GM18873 (cell line): ENCODE measurements at regions not wholly inside any gene's neighbourhood (a gene's known extent, or its start where the extent isn't known, plus 50 kb on each side); places are given as distances from the start of the nearest gene placed in this dataset.
"Not testable (repeated sequence)": the region's sequence is repeated elsewhere in the genome, so short reads cannot be mapped to it uniquely, and the experiment has no call there.

Experiments used
- ATAC-seq: cut with Tn5 transposase; IDR thresholded peaks from one replicate; pipeline ENCODE4 v1.9.1; 2021; ENCODE audit warnings: mild to moderate bottlenecking, moderate library complexity, moderate number of reproducible peaks; ENCODE audit not compliant: unreplicated experiment, low FRiP score

- ATAC-seq, result no peak
Observed at GRCh38 chr6:91088515-91088914, 501.6 kb upstream of the MAP3K7 start.

GRCh38 chr6:91087908-91088307 lies 501.0 kb upstream of the MAP3K7 start:
- no peak for ATAC-seq

DNA sequence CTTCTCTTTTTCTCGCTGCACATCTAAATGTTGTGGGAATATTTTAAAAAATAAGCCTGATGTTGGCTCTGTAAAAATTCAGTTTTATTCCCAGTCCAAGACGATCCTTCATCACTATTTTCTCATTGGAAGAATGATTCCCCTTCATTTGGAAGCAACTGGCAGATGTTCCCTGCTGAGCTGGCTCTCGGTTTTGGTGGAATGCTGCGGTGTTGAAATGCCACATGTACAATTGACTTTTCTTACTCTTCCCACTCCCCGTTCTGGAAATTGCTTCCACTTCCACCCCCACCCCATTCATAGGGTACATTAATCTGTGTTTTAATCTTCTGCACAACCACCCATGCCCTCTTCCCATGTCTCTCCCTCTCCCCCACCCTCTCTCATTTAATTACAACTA lies 496.3 kb upstream of the MAP3K7 start:
- no peak for ATAC-seq

- ATAC-seq, result no peak
Observed at GRCh38 chr6:91082311-91082832, 495.5 kb upstream of the MAP3K7 start.

GRCh38 chr6:91081452-91082067 lies 494.7 kb upstream of the MAP3K7 start:
- ATAC-seq, result peak; percentile 63

- ATAC-seq, result no peak
Observed at GRCh38 chr6:91080871-91081270, 494.0 kb upstream of the MAP3K7 start.

GRCh38 chr6:91079969-91080368 lies 493.1 kb upstream of the MAP3K7 start:
- no peak for ATAC-seq

DNA sequence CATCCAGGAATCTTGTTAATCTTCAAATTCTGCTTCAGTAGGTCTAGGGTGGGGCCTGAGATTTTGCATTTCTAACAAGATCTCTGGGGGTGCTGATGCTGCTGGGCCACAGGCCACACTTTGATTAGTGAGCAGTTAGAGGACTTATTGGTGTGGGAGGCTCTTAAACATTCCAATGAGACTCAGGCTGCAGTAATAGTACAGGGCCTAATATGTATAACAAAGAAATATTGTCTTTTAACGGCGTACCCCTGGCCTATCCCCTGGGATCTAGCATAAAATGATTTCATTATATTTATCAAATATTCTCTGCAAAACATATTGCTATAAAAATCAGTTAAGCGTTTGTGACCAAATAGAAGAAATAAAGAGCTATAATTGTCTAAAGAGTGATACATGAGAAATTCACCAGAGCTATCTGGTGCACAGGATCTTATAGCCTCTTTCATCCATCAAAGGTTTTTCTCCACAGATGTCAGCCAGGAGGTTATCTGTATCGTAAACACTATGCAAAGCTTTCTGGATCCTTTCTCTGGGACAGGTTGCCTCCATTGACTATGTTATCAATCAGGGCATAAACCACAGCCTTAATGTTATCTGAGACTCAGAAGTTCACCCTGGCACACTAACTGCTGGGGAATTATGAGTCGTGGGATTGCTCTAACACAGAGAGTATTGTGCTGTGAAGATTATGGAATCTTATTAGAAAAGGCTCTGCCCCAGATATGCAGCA lies 488.5 kb upstream of the MAP3K7 start:
- no peak for ATAC-seq

DNA sequence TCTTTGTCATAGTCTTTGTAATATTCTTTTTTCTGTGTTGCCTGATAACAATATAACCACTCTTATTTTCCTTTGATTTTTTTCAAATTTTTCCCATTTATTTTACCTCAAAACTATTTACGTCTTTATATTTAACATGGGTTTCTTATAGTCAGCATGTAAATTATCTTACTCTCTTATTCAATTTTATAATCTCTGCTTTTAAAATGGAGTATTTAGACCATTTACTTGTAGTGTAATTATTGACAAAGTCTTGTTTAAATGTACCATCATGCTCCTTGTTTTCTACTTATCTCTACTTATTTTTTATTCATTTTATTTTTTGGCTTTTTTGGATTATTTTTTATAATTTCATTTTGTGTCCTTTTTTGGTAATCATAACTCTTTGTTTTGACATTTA lies 476.5 kb upstream of the MAP3K7 start:
- ATAC-seq, result no peak

DNA sequence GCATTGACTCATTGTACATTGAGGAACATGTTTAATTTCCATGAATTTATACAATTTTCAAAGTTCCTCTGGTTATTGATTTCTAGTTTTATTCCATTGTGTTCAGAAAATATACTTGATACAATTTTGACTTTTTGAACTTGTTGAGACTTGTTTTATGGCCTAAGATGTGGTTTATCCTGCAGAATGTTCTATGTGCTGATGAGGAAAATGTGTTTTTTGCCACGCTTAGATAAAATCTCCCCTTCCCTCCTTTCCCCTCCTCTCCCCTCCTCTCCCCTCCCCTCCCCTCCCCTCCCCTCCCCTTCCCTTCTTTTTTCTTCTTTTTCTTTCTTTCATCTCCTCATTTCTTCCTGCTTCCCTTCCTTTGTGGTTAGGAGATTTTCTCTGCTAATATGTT lies 470.8 kb upstream of the MAP3K7 start:
- ATAC-seq, result no peak

DNA sequence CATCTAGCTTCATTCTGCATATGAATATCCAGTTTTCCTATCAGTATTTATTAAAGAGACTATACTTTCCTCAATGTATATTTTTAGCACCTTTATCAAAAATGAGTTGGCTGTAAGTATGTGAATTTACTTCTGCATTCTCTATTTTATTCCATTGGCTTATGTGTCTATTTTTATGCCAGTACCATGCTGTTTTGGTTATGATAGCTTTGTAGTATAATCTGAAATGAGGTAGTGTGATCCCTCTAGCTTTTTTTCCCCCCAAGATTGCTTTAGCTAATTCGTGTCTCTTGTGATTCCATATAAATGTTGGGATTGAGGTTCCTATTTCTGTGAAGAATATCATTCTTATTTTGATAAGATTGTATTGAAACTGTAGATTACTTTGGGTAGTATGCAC lies 469.1 kb upstream of the MAP3K7 start:
- no peak for ATAC-seq

DNA sequence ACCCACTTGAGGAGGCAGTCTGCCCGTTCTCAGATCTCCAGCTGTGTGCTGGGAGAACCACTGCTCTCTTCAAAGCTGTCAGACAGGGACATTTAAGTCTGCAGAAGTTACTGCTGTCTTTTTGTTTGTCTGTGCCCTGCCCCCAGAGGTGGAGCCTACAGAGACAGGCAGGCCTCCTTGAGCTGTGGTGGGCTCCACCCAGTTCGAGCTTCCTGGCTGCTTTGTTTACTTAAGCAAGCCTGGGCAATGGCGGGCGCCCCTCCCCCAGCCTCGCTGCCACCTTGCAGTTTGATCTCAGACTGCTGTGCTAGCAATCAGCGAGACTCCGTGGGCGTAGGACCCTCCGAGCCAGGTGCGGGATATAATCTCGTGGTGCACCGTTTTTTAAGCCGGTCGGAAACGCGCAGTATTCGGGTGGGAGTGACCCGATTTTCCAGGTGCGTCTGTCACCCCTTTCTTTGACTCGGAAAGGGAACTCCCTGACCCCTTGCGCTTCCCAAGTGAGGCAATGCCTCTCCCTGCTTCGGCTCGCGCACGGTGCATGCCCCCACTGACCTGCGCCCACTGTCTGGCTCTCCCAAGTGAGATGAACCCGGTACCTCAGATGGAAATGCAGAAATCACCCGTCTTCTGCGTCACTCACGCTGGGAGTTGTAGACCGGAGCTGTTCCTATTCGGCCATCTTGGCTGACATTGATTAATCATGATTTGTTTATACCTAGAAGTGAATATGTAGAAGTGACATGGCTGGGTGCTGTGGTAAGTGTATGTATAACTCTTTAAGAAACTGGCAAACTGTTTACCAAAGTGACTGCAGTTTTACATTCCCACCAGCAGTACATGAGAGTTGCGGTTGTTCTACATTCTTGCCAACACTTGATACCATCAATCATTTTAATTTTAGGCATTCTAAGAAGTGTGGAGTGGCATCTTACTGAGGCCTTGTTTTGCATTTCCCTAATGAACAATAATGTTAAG lies 465.9 kb upstream of the MAP3K7 start:
- not testable (repeated sequence) for ATAC-seq

GRCh38 chr6:91045161-91045560 lies 458.3 kb upstream of the MAP3K7 start:
- ATAC-seq, result no peak

DNA sequence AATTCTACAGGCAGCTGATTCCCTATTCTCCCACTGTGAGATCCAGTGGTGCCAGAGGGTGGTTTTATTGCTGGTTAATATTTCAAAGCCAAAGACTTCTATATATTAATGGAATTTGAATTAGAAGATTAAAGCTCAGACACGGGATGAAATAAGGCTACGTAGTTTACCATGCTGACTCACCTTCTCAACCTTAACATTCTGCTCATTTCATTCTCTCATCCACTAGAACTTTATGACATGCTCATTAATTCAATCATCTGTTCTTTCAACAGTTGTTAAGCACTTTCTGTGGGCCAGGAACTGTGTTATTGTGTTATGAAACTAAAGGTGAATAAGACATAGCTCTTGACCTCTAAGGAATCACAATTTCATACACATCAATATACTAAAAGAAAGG lies 456.9 kb upstream of the MAP3K7 start:
- ATAC-seq, result no peak

- ATAC-seq, result no peak
Observed at GRCh38 chr6:91042656-91043055, 455.8 kb upstream of the MAP3K7 start.

DNA sequence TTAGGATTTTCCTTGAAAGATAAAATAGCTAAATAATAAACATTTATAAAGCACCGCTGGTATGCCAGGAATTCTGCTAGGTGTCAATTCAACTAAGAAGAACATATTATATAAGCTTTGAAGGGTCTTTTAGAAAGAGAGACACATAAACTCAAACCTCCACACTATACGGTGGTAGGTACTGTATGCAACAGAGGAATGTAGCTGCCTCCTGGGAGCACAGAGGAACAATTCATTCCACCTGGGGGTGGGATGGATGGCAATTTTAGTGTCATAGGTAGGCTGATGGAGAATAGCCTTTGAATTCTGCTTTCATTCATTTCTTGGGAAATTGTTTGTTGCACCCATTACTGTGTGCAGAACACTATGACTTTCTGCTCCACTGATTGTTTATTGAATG lies 447.1 kb upstream of the MAP3K7 start:
- no peak for ATAC-seq

GRCh38 chr6:91031581-91031980 lies 444.7 kb upstream of the MAP3K7 start:
- no peak for ATAC-seq

DNA sequence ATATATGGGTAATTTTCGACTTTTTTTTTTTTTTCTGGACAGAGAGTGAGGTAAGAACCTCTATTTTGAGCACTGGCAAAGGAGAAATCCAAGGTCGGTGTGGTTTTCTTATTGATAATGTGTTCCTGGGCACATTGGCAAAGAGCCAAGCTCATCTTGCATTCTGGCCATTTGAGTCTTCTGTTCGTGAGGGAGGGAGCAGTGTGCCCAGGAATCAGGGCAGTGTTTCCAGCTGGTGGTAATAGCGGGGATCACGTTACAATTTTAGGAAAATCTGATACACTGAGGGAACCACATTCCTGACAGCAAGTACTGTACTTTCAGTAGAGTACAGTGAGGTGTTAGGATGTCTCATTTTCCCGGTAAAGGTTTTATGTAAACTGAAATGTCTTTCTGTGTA lies 442.3 kb upstream of the MAP3K7 start:
- ATAC-seq, result no peak

DNA sequence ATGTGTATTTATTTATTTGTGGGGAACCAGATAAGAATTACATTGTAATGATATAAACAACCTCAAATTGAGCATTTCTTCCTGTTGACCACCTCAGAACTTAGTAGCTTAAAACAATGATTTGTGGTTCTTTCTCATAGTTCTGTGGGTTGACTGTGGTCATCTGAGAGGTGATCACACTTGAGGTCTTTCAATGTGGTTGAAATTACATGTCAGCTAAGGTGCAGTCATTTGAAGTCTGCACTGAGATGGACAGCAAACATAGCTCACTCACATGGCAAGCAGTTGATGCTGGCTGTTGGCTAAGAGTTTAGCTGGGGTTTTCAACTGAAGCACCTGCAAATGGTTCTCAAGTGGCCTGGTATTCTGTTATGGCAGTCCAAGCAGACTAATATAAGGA lies 436.7 kb upstream of the MAP3K7 start:
- no peak for ATAC-seq

DNA sequence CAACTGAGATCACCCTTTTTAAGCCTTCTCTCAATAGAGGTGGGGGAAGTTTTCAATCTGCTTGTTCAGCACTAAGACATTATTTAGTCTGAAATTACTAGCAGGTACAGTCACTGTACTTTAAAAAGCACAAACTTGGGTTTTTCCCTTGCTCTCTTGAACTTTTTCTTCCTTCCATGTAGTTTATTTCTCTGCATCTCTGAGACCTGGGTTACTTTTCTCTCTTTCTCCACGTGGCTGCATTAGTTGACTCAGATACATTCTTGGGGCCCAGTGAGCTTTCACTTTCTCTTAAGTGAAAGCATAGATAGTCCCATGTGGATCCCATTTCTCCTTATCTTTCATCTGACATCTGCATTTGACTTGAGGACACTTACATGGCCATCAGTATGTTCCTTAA lies 433.9 kb upstream of the MAP3K7 start:
- peak; percentile 52 for ATAC-seq

GRCh38 chr6:91018586-91018985 lies 431.7 kb upstream of the MAP3K7 start:
- ATAC-seq, result no peak
